H1 (cell line): ENCODE measurements at regions not wholly inside any gene's neighbourhood (a gene's known extent, or its start where the extent isn't known, plus 50 kb on each side); places are given as distances from the start of the nearest gene placed in this dataset.

Experiments
- CTCF ChIA-PET: fragments of 300-600 bp; sonication (Branson Sonifier 250); formaldehyde crosslinking; loops from one replicate; lab custom pipeline; 2021; ENCODE audit not compliant: partially characterized antibody; lab: Charles Lee
- POLR2A ChIA-PET: fragments of 300-600 bp; sonication (Branson Sonifier 250); formaldehyde crosslinking; loops from one replicate; lab custom pipeline; 2021; ENCODE audit warnings: inconsistent platforms; ENCODE audit not compliant: partially characterized antibody; lab: Charles Lee
- DNase-seq, 2 experiments: peaks; one replicate each; pipeline versions ENCODE4 v3.0.0 to v3.0.0-alpha.2; 2010 to 2022; ENCODE audit warnings: low spot score in 2 of 2, low read depth in 1 of 2, mixed read lengths in 1 of 2
- FAIRE-seq: peaks from 2 replicates; lab custom pipeline; 2011; peaks lifted over from hg19 to GRCh38; lab: Jason Lieb, UNC
- H2AFZ ChIP-seq: 2 replicates; pipeline ENCODE4 v1.8.1; 2012; ENCODE audit warnings: low read length, inconsistent platforms
- H2AK5ac ChIP-seq: 2 replicates; pipeline ENCODE4 v1.6.1; 2013; ENCODE audit warnings: low read depth, low read length
- H2BK120ac ChIP-seq: replicated peaks from 2 replicates; pipeline ENCODE3; 2013; ENCODE audit warnings: low read depth, low read length, inconsistent platforms
- H2BK12ac ChIP-seq: 2 replicates; pipeline ENCODE4 v1.6.1; 2013; ENCODE audit warnings: low read depth, low read length
- H2BK15ac ChIP-seq: 2 replicates; pipeline ENCODE4 v1.6.1; 2013; ENCODE audit warnings: low read length
- H2BK20ac ChIP-seq: 2 replicates; pipeline ENCODE4 v1.6.1; 2013; ENCODE audit warnings: low read length
- H2BK5ac ChIP-seq: 2 replicates; pipeline ENCODE4 v1.6.1; 2013; ENCODE audit warnings: low read depth, low read length
- H3K14ac ChIP-seq: 2 replicates; pipeline ENCODE4 v1.6.1; 2013; ENCODE audit warnings: inconsistent platforms; ENCODE audit not compliant: insufficient read length
- H3K18ac ChIP-seq: 2 replicates; pipeline ENCODE4 v1.6.1; 2013; ENCODE audit warnings: low read length; ENCODE audit errors: extremely low read depth
- H3K23ac ChIP-seq: 2 replicates; pipeline ENCODE4 v1.6.1; 2013; ENCODE audit warnings: inconsistent platforms; ENCODE audit not compliant: insufficient read length
- H3K23me2 ChIP-seq: 2 replicates; pipeline ENCODE4 v1.6.1; 2013; ENCODE audit warnings: low read depth, low read length
- H3K27ac ChIP-seq: 2 replicates; pipeline ENCODE4 v1.6.1; 2011; ENCODE audit warnings: low read depth, low read length, inconsistent platforms
- H3K27me3 ChIP-seq, 4 experiments: replicated peaks in 1 of 4; 1 replicate in 1 of 4; 2 replicates in 3 of 4; pipeline versions ENCODE4 v1.6.1 to v1.8.1; 2011 to 2013; ENCODE audit warnings: low read length in 3 of 4, mild to moderate bottlenecking in 3 of 4, inconsistent platforms in 2 of 4, mixed read lengths in 2 of 4, moderate library complexity in 1 of 4; ENCODE audit not compliant: control insufficient read depth in 3 of 4, insufficient read depth in 3 of 4; ENCODE audit errors: extremely low read depth in 1 of 4
- H3K36me3 ChIP-seq, 4 experiments: 2 replicates each; pipeline versions ENCODE4 v1.6.1 to v1.8.1; 2011 to 2013; ENCODE audit warnings: mild to moderate bottlenecking in 4 of 4, low read length in 3 of 4, moderate library complexity in 2 of 4, control low read depth in 1 of 4, inconsistent platforms in 1 of 4; ENCODE audit not compliant: insufficient read depth in 4 of 4, control insufficient read depth in 2 of 4
- H3K4ac ChIP-seq: replicated peaks from 2 replicates; pipeline ENCODE3; 2013; ENCODE audit warnings: low read length, low read depth, mixed read lengths, inconsistent platforms; ENCODE audit not compliant: insufficient read length
- H3K4me1 ChIP-seq, 4 experiments: replicated peaks in 1 of 4; 1 replicate in 1 of 4; 2 replicates in 3 of 4; pipeline versions ENCODE4 v1.6.1 to v1.8.1; 2011 to 2013; ENCODE audit warnings: low read length in 3 of 4, inconsistent platforms in 2 of 4, mixed read lengths in 1 of 4; ENCODE audit not compliant: insufficient read depth in 4 of 4, control insufficient read depth in 3 of 4
- H3K4me2 ChIP-seq, 2 experiments: 2 replicates each; pipeline versions ENCODE4 v1.6.1 to v1.8.1; 2011 to 2013; ENCODE audit warnings: low read depth in 2 of 2, low read length in 2 of 2, control low read depth in 1 of 2, inconsistent platforms in 1 of 2, mild to moderate bottlenecking in 1 of 2; ENCODE audit not compliant: insufficient read depth in 1 of 2
- H3K4me3 ChIP-seq, 4 experiments: fragments of 200-600, 300-600 bp in 1 of 4; sonication (generic), shearing (Covaris generic), sonication (Bioruptor Twin) in 1 of 4; 2 replicates each; pipeline versions ENCODE4 v1.5.1 to v1.8.1; 2011 to 2016; ENCODE audit warnings: low read length in 4 of 4, low read depth in 3 of 4, control low read depth in 2 of 4, inconsistent platforms in 2 of 4, mild to moderate bottlenecking in 2 of 4, mixed read lengths in 1 of 4, moderate library complexity in 1 of 4; ENCODE audit not compliant: insufficient read depth in 2 of 4; ENCODE audit errors: extremely low read depth in 1 of 4
- H3K56ac ChIP-seq: replicated peaks from 2 replicates; pipeline ENCODE3; 2013; ENCODE audit warnings: low read depth, mild to moderate bottlenecking, mixed read lengths, low read length, inconsistent platforms; ENCODE audit not compliant: insufficient read length
- H3K79me1 ChIP-seq: 2 replicates; pipeline ENCODE4 v1.6.1; 2013; ENCODE audit warnings: low read depth, low read length, control low read depth
- H3K79me2 ChIP-seq, 2 experiments: 2 replicates each; pipeline versions ENCODE4 v1.6.1 to v1.8.1; 2012 to 2013; ENCODE audit warnings: low read length in 2 of 2, mild to moderate bottlenecking in 2 of 2, inconsistent platforms in 1 of 2; ENCODE audit not compliant: insufficient read depth in 2 of 2, control insufficient read depth in 1 of 2
- H3K9ac ChIP-seq, 4 experiments: replicated peaks in 1 of 4; 1 replicate in 1 of 4; 2 replicates in 3 of 4; pipeline versions ENCODE4 v1.6.1 to v1.8.1; 2011 to 2013; ENCODE audit warnings: low read depth in 3 of 4, low read length in 3 of 4, control low read depth in 2 of 4, mild to moderate bottlenecking in 2 of 4, moderate library complexity in 2 of 4, inconsistent platforms in 1 of 4; ENCODE audit errors: extremely low read depth in 1 of 4
- H3K9me3 ChIP-seq, 2 experiments: 2 replicates each; pipeline versions ENCODE4 v1.6.1 to v1.8.1; 2012 to 2013; ENCODE audit warnings: mild to moderate bottlenecking in 2 of 2, moderate library complexity in 2 of 2, control low read depth in 1 of 2, inconsistent platforms in 1 of 2, low read depth in 1 of 2, low read length in 1 of 2, mixed read lengths in 1 of 2; ENCODE audit not compliant: insufficient read depth in 2 of 2
- H4K20me1 ChIP-seq, 2 experiments: replicated peaks in 1 of 2; 2 replicates each; pipeline versions ENCODE3 to v1.8.1; 2011 to 2013; ENCODE audit warnings: inconsistent platforms in 2 of 2, low read length in 2 of 2, mild to moderate bottlenecking in 1 of 2; ENCODE audit not compliant: insufficient read depth in 2 of 2, control insufficient read depth in 1 of 2
- H4K5ac ChIP-seq: 2 replicates; pipeline ENCODE4 v1.6.1; 2013; ENCODE audit warnings: low read length, low read depth, mixed read lengths, inconsistent platforms; ENCODE audit not compliant: insufficient read length
- H4K8ac ChIP-seq: 2 replicates; pipeline ENCODE4 v1.8.0; 2013; ENCODE audit warnings: mild to moderate bottlenecking, moderate library complexity, low read length, inconsistent platforms; ENCODE audit not compliant: insufficient read depth; ENCODE audit errors: extremely low read depth
- H4K91ac ChIP-seq: replicated peaks from 2 replicates; pipeline ENCODE3; 2013; ENCODE audit warnings: low read length, mixed read lengths, inconsistent platforms; ENCODE audit not compliant: insufficient read length
- CTCF ChIP-seq, 3 experiments: IDR thresholded peaks; 1 replicate in 2 of 3; 2 replicates in 1 of 3; pipeline versions ENCODE4 v1.5.1 to v1.6.1; 2011; ENCODE audit warnings: low read length in 3 of 3, mild to moderate bottlenecking in 3 of 3, inconsistent platforms in 2 of 3, low read depth in 1 of 3, moderate library complexity in 1 of 3; ENCODE audit not compliant: insufficient read depth in 1 of 3; ENCODE audit errors: control extremely low read depth in 1 of 3
- GTF2F1 ChIP-seq: IDR thresholded peaks from 2 replicates; pipeline ENCODE4 v1.6.1; 2012; ENCODE audit warnings: low read depth, low read length, improper control_type of control experiment, borderline replicate concordance
- HDAC2 ChIP-seq, 2 experiments: fragments of 300-600 bp in 1 of 2; sonication (generic) in 1 of 2; IDR thresholded peaks; 2 replicates each; pipeline ENCODE4 v1.6.1; 2011 to 2012; ENCODE audit warnings: low read depth in 2 of 2, low read length in 2 of 2, mild to moderate bottlenecking in 2 of 2, moderate library complexity in 2 of 2, borderline replicate concordance in 1 of 2, inconsistent platforms in 1 of 2
- NANOG ChIP-seq: IDR thresholded peaks from 2 replicates; pipeline ENCODE4 v1.6.1; 2011; ENCODE audit warnings: low read length, low read depth, mild to moderate bottlenecking, inconsistent platforms; ENCODE audit not compliant: insufficient read depth, poor library complexity, severe bottlenecking
- NRF1 ChIP-seq: IDR thresholded peaks from 2 replicates; pipeline ENCODE4 v1.6.1; 2011; ENCODE audit warnings: mild to moderate bottlenecking, low read depth, low read length, improper control_type of control experiment
- POLR2AphosphoS5 ChIP-seq: IDR thresholded peaks from 2 replicates; pipeline ENCODE4 v1.6.1; 2011; ENCODE audit warnings: low read depth, low read length
- RAD21 ChIP-seq, 2 experiments: IDR thresholded peaks in 1 of 2; conservative IDR thresholded peaks in 1 of 2; 2 replicates each; pipeline ENCODE4 v1.6.1; 2011; ENCODE audit warnings: low read depth in 2 of 2, low read length in 2 of 2, improper control_type of control experiment in 1 of 2, inconsistent platforms in 1 of 2, mild to moderate bottlenecking in 1 of 2, moderate library complexity in 1 of 2
- SP1 ChIP-seq: IDR thresholded peaks from 2 replicates; pipeline ENCODE4 v1.6.1; 2011; ENCODE audit warnings: low read depth, low read length
- SP4 ChIP-seq: IDR thresholded peaks from 2 replicates; pipeline ENCODE4 v1.6.1; 2012; ENCODE audit warnings: low read length, inconsistent platforms
- TBP ChIP-seq: IDR thresholded peaks from 2 replicates; pipeline ENCODE4 v1.6.1; 2011; ENCODE audit warnings: low read depth, low read length, improper control_type of control experiment
- ZNF274 ChIP-seq: IDR thresholded peaks from 2 replicates; pipeline ENCODE4 v1.7.0; 2012; ENCODE audit warnings: low read length, borderline replicate concordance; ENCODE audit errors: extremely low read depth
- WGBS, 2 experiments: shearing (Covaris generic) in 1 of 2; methylation state at CpG; one replicate each; pipeline versions ENCODE4 v1.1.6 to v1.1.7; 2013 to 2015; ENCODE audit warnings: low lambda C conversion rate in 2 of 2, mixed read lengths in 2 of 2, inconsistent platforms in 1 of 2, low coverage in 1 of 2, missing lambda C conversion rate in 1 of 2; ENCODE audit not compliant: insufficient replicate concordance in 2 of 2, insufficient coverage in 1 of 2, insufficient read length in 1 of 2; ENCODE audit errors: extremely low coverage in 1 of 2, missing lambda C conversion rate in 1 of 2; 5-methylcytosine and 5-hydroxymethylcytosine counted together

- Histone ChIP-seq H4K91ac (no peak overlapping the region), H3K4me2 (no peak overlapping the region), H4K5ac (no peak overlapping the region), H3K79me2 (no peaks in the 10 kb centered on the region), H3K23ac (no peak overlapping the region), H3K9me3 (no peaks in the 10 kb centered on the region), H3K14ac (no peak overlapping the region), H2BK120ac (no peak overlapping the region), H4K20me1 (no peaks in the 10 kb centered on the region), H2BK20ac (no peak overlapping the region), H3K27me3 (peaks cover 0 to 1% (median 0%) of the 10 kb centered on the region in 4 experiments; a peak in 1 of 7 replicates), H3K36me3 (no peaks in the 10 kb centered on the region), H2BK15ac (no peak overlapping the region), H2AFZ (no peak overlapping the region), H3K27ac (no peak overlapping the region), H3K4me1 (peaks cover 0 to 3% (median 3%) of the 10 kb centered on the region in 4 experiments; a peak in 3 of 7 replicates), H2BK12ac (no peak overlapping the region), H3K4ac (no peak overlapping the region), H3K4me3 (no peak overlapping the region), H3K56ac (no peak overlapping the region), H2AK5ac (no peak overlapping the region), H3K9ac (no peak overlapping the region), H4K8ac (no peak overlapping the region), H3K18ac (no peak overlapping the region), H3K23me2 (no peaks in the 10 kb centered on the region), H2BK5ac (no peak overlapping the region), H3K79me1 (no peaks in the 10 kb centered on the region)
- 89% methylated on average over 2 of the region's 2 CpGs; no CpG with 5 or more reads in 1 of the 2 experiments for WGBS, 2 experiments
- ChIA-PET CTCF (interaction anchor here (0.6 to 1.1 kb wide), 2 partner anchors 158 to 250 kb away, joined by 3 read pairs; no protein-coding TSS in a partner anchor), POLR2A (no interaction called here)
- no peak for TF ChIP-seq SP4
- TF ChIP-seq ZNF274, result no peak
- TF ChIP-seq RAD21 (IDR thresholded peaks at IDR 0.05 in 1 of 2, conservative IDR thresholded peaks at IDR 0.05 in 1 of 2; ENCODE audit: low read depth in 2 of 2, low read length in 2 of 2), result no peak
- TF ChIP-seq GTF2F1, result no peak
- TF ChIP-seq SP1, result no peak
- TF ChIP-seq TBP, result no peak
- no peak for TF ChIP-seq HDAC2 (IDR thresholded peaks at IDR 0.05; ENCODE audit: borderline replicate concordance in 1 of 2, low read depth in 2 of 2, low read length in 2 of 2)
- no peak for TF ChIP-seq NRF1
- no peak for TF ChIP-seq CTCF (IDR thresholded peaks at IDR 0.05; ENCODE audit: control extremely low read depth in 1 of 3, insufficient read depth in 1 of 3, low read depth in 1 of 3, low read length in 3 of 3)
- TF ChIP-seq POLR2AphosphoS5, result no peak
- TF ChIP-seq NANOG, result no peak
- DNase-seq (no peak), FAIRE-seq (no peak)
Observed at GRCh38 chr11:90699791-90700400, 477.0 kb upstream of the CHORDC1 start.
